GM18508 (cell line): ENCODE measurements at regions not wholly inside any gene's neighbourhood (a gene's known extent, or its start where the extent isn't known, plus 50 kb on each side); places are given as distances from the start of the nearest gene placed in this dataset.
"Not testable (repeated sequence)": the region's sequence is repeated elsewhere in the genome, so short reads cannot be mapped to it uniquely, and the experiment has no call there.

Experiments
- ATAC-seq: cut with Tn5 transposase; IDR thresholded peaks from one replicate; pipeline ENCODE4 v1.9.1; 2021; ENCODE audit warnings: moderate number of reproducible peaks; ENCODE audit not compliant: insufficient read depth, unreplicated experiment

- ATAC-seq: no peak
Observed at GRCh38 chr3:177640319-177640965, 443.2 kb upstream of the TBL1XR1 start.

- ATAC-seq: no peak
Observed at GRCh38 chr3:177641206-177641605, 443.9 kb upstream of the TBL1XR1 start.

- ATAC-seq: no peak
Observed at GRCh38 chr3:177642042-177642803, 444.9 kb upstream of the TBL1XR1 start.

GRCh38 chr3:177642804-177643125 is 445.5 kb upstream of the TBL1XR1 start:
- ATAC-seq: no peak

GRCh38 chr3:177646749-177647148 is 449.5 kb upstream of the TBL1XR1 start:
- ATAC-seq: no peak

GRCh38 chr3:177647341-177647740 is 450.1 kb upstream of the TBL1XR1 start:
- ATAC-seq: no peak

- no peak for ATAC-seq
Observed at GRCh38 chr3:177647876-177648275, 450.6 kb upstream of the TBL1XR1 start.

GRCh38 chr3:177652556-177653291 is 455.4 kb upstream of the TBL1XR1 start:
- ATAC-seq: no peak

GRCh38 chr3:177657243-177657642 is 460.0 kb upstream of the TBL1XR1 start:
- ATAC-seq: no peak

- no peak for ATAC-seq
Observed at GRCh38 chr3:177658354-177658753, 461.1 kb upstream of the TBL1XR1 start.

- ATAC-seq: not testable (repeated sequence)
Observed at GRCh38 chr3:177664380-177665103, 467.3 kb upstream of the TBL1XR1 start.

- ATAC-seq: no peak
Observed at GRCh38 chr3:177665122-177665808, 468.0 kb upstream of the TBL1XR1 start.

- no peak for ATAC-seq
Observed at GRCh38 chr3:177672252-177672911, 475.1 kb upstream of the TBL1XR1 start.

GRCh38 chr3:177673112-177673914 is 476.0 kb upstream of the TBL1XR1 start:
- no peak for ATAC-seq

GRCh38 chr3:177674186-177674585 is 476.9 kb upstream of the TBL1XR1 start:
- no peak for ATAC-seq

- no peak for ATAC-seq
Observed at GRCh38 chr3:177676148-177676547, 478.9 kb upstream of the TBL1XR1 start.

- ATAC-seq: no peak
Observed at GRCh38 chr3:177676947-177677587, 479.8 kb upstream of the TBL1XR1 start.
